ENCODE measurements at regions not wholly inside any gene's neighbourhood (a gene's known extent, or its start where the extent isn't known, plus 50 kb on each side); places are given as distances from the start of the nearest gene placed in this dataset.

DNA sequence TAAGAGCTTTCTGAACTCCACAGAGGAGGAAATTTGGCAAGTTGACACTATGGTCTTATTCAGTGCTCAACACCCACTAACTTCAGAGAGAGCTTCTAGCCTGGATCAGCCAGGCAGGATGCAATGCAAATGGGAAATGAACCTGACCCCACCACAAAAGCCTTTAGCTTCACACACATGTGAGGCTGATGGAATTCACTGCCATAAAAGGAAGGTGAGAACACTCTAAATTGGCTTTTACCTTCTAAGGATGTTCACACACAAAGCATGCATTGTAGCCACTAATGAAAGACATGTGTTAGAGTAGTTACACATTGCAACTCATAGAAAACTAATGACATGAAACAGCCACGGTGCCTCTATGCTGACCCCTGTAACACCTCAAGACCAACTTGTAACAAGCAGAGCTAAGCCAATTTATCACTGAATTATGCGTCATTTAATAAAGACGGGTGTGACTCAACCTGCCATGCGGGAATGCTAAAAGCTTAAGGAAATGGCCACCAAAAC, 262.1 kb downstream of the HACE1 start:
- intact Hi-C loops (cut with micrococcal nuclease; ENCODE audit: unreplicated experiment) = no loop called here
- no peaks in the 10 kb centered on the region for H3K79me2 ChIP-seq (ENCODE audit: control insufficient read depth, insufficient read depth, low read length)
- FAIRE-seq = no peak
- DNase-seq (ENCODE audit: low read depth, low spot score) = no peak
- no peak overlapping the region for H3K4me3 ChIP-seq
- BruUV-seq (replicated peaks) = no TSS peak
- H3K9me3 ChIP-seq (replicated peaks; ENCODE audit: control insufficient read depth, insufficient read depth, low read length) = no peaks in the 10 kb centered on the region
- ChIA-PET SMC1A (ENCODE audit: uncharacterized antibody, unreplicated experiment) (interaction anchor here (0.6 to 1.2 kb wide), 2 partner anchors 9 to 520 kb away, joined by 3 read pairs; no protein-coding TSS in a partner anchor), POLR2A (no interaction called here), CTCF (interaction anchor here (0.6 to 1.1 kb wide), 3 partner anchors 8 to 1596 kb away, joined by 3 read pairs; no protein-coding TSS in a partner anchor), RAD21 (ENCODE audit: unreplicated experiment) (no interaction called here)
- 57% methylated on average over 4 of the region's 4 CpGs for WGBS (ENCODE audit: insufficient coverage, insufficient replicate concordance, low lambda C conversion rate, missing lambda C conversion rate)
- no peak overlapping the region for H3K27ac ChIP-seq (ENCODE audit: control insufficient read depth, insufficient read depth)
- H3K36me3 ChIP-seq (ENCODE audit: control insufficient read depth in 2 of 2, insufficient read depth in 2 of 2, low read length in 1 of 2) = no peaks in the 10 kb centered on the region
- H3K9ac ChIP-seq (ENCODE audit: control insufficient read depth, insufficient read depth, low read length) = no peak overlapping the region
- no peak overlapping the region for H3K4me2 ChIP-seq (ENCODE audit: control insufficient read depth, insufficient read depth)
- no peak overlapping the region for H2AFZ ChIP-seq (ENCODE audit: control insufficient read depth, low read depth, low read length)
- H3K27me3 ChIP-seq (replicated peaks in 1 of 2; ENCODE audit: control insufficient read depth in 2 of 2, insufficient read depth in 2 of 2, low read length in 1 of 2) = no peaks in the 10 kb centered on the region
- H3K4me1 ChIP-seq (ENCODE audit: control insufficient read depth, insufficient read depth, low read length) = no peaks in the 10 kb centered on the region
- TF ChIP-seq, protein P1, sequence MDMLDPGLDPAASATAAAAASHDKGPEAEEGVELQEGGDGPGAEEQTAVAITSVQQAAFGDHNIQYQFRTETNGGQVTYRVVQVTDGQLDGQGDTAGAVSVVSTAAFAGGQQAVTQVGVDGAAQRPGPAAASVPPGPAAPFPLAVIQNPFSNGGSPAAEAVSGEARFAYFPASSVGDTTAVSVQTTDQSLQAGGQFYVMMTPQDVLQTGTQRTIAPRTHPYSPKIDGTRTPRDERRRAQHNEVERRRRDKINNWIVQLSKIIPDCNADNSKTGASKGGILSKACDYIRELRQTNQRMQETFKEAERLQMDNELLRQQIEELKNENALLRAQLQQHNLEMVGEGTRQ (IDR thresholded peaks at IDR 0.05; ENCODE audit: borderline replicate concordance, low read depth, low read length) = no peak
- TF ChIP-seq ZSCAN29 (IDR thresholded peaks at IDR 0.05) (no peak), ESRRA (IDR thresholded peaks at IDR 0.05; ENCODE audit: low read length) (no peak), RAD51 (IDR thresholded peaks at IDR 0.05) (no peak), EP300 (IDR thresholded peaks at IDR 0.05; ENCODE audit: borderline replicate concordance in 1 of 2, control insufficient read depth in 1 of 2, low read depth in 2 of 2, low read length in 2 of 2) (no peak), ASH2L (IDR thresholded peaks at IDR 0.05; ENCODE audit: borderline replicate concordance, low read depth) (no peak), NKRF (conservative IDR thresholded peaks at IDR 0.05) (no peak), STAT3 (IDR thresholded peaks at IDR 0.05; ENCODE audit: low read depth, low read length) (no peak), SMAD1 (IDR thresholded peaks at IDR 0.05; ENCODE audit: low read depth, partially characterized antibody) (no peak), SREBF2 (IDR thresholded peaks at IDR 0.05; ENCODE audit: low read length) (no peak), TCF7 (IDR thresholded peaks at IDR 0.05; ENCODE audit: borderline replicate concordance) (no peak)
- TF ChIP-seq, protein P2, sequence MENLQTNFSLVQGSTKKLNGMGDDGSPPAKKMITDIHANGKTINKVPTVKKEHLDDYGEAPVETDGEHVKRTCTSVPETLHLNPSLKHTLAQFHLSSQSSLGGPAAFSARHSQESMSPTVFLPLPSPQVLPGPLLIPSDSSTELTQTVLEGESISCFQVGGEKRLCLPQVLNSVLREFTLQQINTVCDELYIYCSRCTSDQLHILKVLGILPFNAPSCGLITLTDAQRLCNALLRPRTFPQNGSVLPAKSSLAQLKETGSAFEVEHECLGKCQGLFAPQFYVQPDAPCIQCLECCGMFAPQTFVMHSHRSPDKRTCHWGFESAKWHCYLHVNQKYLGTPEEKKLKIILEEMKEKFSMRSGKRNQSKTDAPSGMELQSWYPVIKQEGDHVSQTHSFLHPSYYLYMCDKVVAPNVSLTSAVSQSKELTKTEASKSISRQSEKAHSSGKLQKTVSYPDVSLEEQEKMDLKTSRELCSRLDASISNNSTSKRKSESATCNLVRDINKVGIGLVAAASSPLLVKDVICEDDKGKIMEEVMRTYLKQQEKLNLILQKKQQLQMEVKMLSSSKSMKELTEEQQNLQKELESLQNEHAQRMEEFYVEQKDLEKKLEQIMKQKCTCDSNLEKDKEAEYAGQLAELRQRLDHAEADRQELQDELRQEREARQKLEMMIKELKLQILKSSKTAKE (IDR thresholded peaks at IDR 0.05; ENCODE audit: low read depth, poor library complexity, severe bottlenecking) = no peak
- TF ChIP-seq, protein P3, sequence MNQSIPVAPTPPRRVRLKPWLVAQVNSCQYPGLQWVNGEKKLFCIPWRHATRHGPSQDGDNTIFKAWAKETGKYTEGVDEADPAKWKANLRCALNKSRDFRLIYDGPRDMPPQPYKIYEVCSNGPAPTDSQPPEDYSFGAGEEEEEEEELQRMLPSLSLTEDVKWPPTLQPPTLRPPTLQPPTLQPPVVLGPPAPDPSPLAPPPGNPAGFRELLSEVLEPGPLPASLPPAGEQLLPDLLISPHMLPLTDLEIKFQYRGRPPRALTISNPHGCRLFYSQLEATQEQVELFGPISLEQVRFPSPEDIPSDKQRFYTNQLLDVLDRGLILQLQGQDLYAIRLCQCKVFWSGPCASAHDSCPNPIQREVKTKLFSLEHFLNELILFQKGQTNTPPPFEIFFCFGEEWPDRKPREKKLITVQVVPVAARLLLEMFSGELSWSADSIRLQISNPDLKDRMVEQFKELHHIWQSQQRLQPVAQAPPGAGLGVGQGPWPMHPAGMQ (IDR thresholded peaks at IDR 0.05; ENCODE audit: borderline replicate concordance) = no peak
- no peak for ATAC-seq
- in situ Hi-C loops (cut with MboI) = no loop called here
- no peaks in the 10 kb centered on the region for H4K20me1 ChIP-seq (ENCODE audit: control insufficient read depth, insufficient read depth)
